ENCODE measurements at regions not wholly inside any gene's neighbourhood (a gene's known extent, or its start where the extent isn't known, plus 50 kb on each side); places are given as distances from the start of the nearest gene placed in this dataset.
"Not testable (repeated sequence)": the region's sequence is repeated elsewhere in the genome, so short reads cannot be mapped to it uniquely, and the experiment has no call there.

GRCh38 chr7:6990426-6991152 is 164.5 kb upstream of the CCZ1B start:
- DNase-seq (ENCODE audit: low spot score): not testable (repeated sequence)

- not testable (repeated sequence) for DNase-seq (ENCODE audit: low spot score)
These were observed 165.1 kb upstream of the CCZ1B start for GRCh38 chr7:6991169-6991611.

GRCh38 chr7:6991686-6992085 is 165.6 kb upstream of the CCZ1B start:
- not testable (repeated sequence) for DNase-seq (ENCODE audit: low spot score)

GRCh38 chr7:6992133-6992532 is 166.1 kb upstream of the CCZ1B start:
- not testable (repeated sequence) for DNase-seq (ENCODE audit: low spot score)

- not testable (repeated sequence) for DNase-seq (ENCODE audit: low spot score)
These were observed 169.0 kb upstream of the CCZ1B start for GRCh38 chr7:6995026-6995425.

- not testable (repeated sequence) for DNase-seq (ENCODE audit: low spot score)
These were observed 169.6 kb upstream of the CCZ1B start for GRCh38 chr7:6995493-6996289.

- DNase-seq (ENCODE audit: low spot score): not testable (repeated sequence)
These were observed 173.1 kb upstream of the CCZ1B start for GRCh38 chr7:6999067-6999666.

- no peak for DNase-seq (ENCODE audit: low spot score)
These were observed 176.5 kb upstream of the CCZ1B start for GRCh38 chr7:7002418-7003062.

- no peak for DNase-seq (ENCODE audit: low spot score)
These were observed 177.0 kb upstream of the C1GALT1 start for GRCh38 chr7:7005303-7005702.

- not testable (repeated sequence) for DNase-seq (ENCODE audit: low spot score)
These were observed 176.4 kb upstream of the C1GALT1 start for GRCh38 chr7:7005949-7006348.

- DNase-seq (ENCODE audit: low spot score): not testable (repeated sequence)
These were observed 171.1 kb upstream of the C1GALT1 start for GRCh38 chr7:7011241-7011640.

- not testable (repeated sequence) for DNase-seq (ENCODE audit: low spot score)
These were observed 170.6 kb upstream of the C1GALT1 start for GRCh38 chr7:7011751-7012150.

- no peak for DNase-seq (ENCODE audit: low spot score)
These were observed 167.3 kb upstream of the C1GALT1 start for GRCh38 chr7:7014827-7015595.

- DNase-seq (ENCODE audit: low spot score): no peak
These were observed 164.6 kb upstream of the C1GALT1 start for GRCh38 chr7:7017707-7018280.

- DNase-seq (ENCODE audit: low spot score): no peak
These were observed 164.1 kb upstream of the C1GALT1 start for GRCh38 chr7:7018290-7018689.

GRCh38 chr7:7032221-7032620 is 150.1 kb upstream of the C1GALT1 start:
- no peak for DNase-seq (ENCODE audit: low spot score)

GRCh38 chr7:7035851-7036250 is 146.5 kb upstream of the C1GALT1 start:
- no peak for DNase-seq (ENCODE audit: low spot score)

GRCh38 chr7:7042286-7042893 is 140.0 kb upstream of the C1GALT1 start:
- not testable (repeated sequence) for DNase-seq (ENCODE audit: low spot score)

- DNase-seq (ENCODE audit: low spot score): no peak
These were observed 137.5 kb upstream of the C1GALT1 start for GRCh38 chr7:7044806-7045205.

GRCh38 chr7:7048213-7048612 is 134.1 kb upstream of the C1GALT1 start:
- DNase-seq (ENCODE audit: low spot score): no peak

Data from HuH-7 (cell line).